ENCODE measurements at regions not wholly inside any gene's neighbourhood (a gene's known extent, or its start where the extent isn't known, plus 50 kb on each side); places are given as distances from the start of the nearest gene placed in this dataset.

- no peak for DNase-seq (ENCODE audit: low read depth, low spot score)
- in situ Hi-C loops (cut with HindIII; ENCODE audit: low pct_unique_long_range_greater_than_20kb, low sequenced_read_pairs), result no loop called here
These were observed 73.5 kb downstream of the EPHB3 start for GRCh38 chr3:184635126-184635525.

GRCh38 chr3:184633237-184633579 lies 71.6 kb downstream of the EPHB3 start:
- no peak for DNase-seq (ENCODE audit: low read depth, low spot score)
- in situ Hi-C loops (cut with HindIII; ENCODE audit: low pct_unique_long_range_greater_than_20kb, low sequenced_read_pairs), result no loop called here

- no peak for DNase-seq (ENCODE audit: low read depth, low spot score)
- in situ Hi-C loops (cut with HindIII; ENCODE audit: low pct_unique_long_range_greater_than_20kb, low sequenced_read_pairs), result no loop called here
These were observed 71.1 kb downstream of the EPHB3 start for GRCh38 chr3:184632551-184633236.

Data from SK-MEL-5 (cell line).